Natural killer cell (primary cell): ENCODE measurements at regions not wholly inside any gene's neighbourhood (a gene's known extent, or its start where the extent isn't known, plus 50 kb on each side); places are given as distances from the start of the nearest gene placed in this dataset.

ENCODE experiments used
- ATAC-seq, 3 donors: fragments of 150-1000 bp in 2 of 3; fragments of 200-7000 bp in 1 of 3; cut with Tn5 transposase; 1 replicate in 1 of 3; 2 replicates in 2 of 3; pipeline ENCODE4 v1.10.0; 2021; ENCODE audit warnings: mild to moderate bottlenecking in 2 of 3, moderate library complexity in 2 of 3
- DNase-seq, 2 donors: peaks; one replicate each; pipeline versions ENCODE4 v3.0.0 to v3.0.0-alpha.2; 2013 to 2021; ENCODE audit warnings: mixed read lengths in 1 of 2
- H3K27ac ChIP-seq: one replicate; pipeline ENCODE4 v1.5.1; 2013; ENCODE audit warnings: mild to moderate bottlenecking, low read length
- H3K27me3 ChIP-seq: one replicate; pipeline ENCODE4 v1.6.1; 2013; ENCODE audit warnings: low read length; ENCODE audit not compliant: control insufficient read depth, insufficient read depth
- H3K36me3 ChIP-seq: one replicate; pipeline ENCODE4 v1.6.1; 2013; ENCODE audit warnings: low read length; ENCODE audit not compliant: control insufficient read depth, insufficient read depth
- H3K4me1 ChIP-seq: one replicate; pipeline ENCODE4 v1.6.1; 2013; ENCODE audit warnings: low read length; ENCODE audit not compliant: control insufficient read depth, insufficient read depth
- H3K4me3 ChIP-seq: one replicate; pipeline ENCODE4 v1.5.1; 2013; ENCODE audit warnings: low read length
- H3K9me3 ChIP-seq: one replicate; pipeline ENCODE4 v1.6.1; 2013; ENCODE audit warnings: low read length; ENCODE audit not compliant: control insufficient read depth, insufficient read depth
- H3K27ac Mint-ChIP-seq, 2 donors: one replicate each; pipeline ENCODE4 v1.8.0; 2022; ENCODE audit warnings: mild to moderate bottlenecking in 2 of 2, mixed read lengths in 2 of 2, moderate library complexity in 1 of 2
- H3K27me3 Mint-ChIP-seq, 2 donors: one replicate each; pipeline ENCODE4 v1.8.0; 2022; ENCODE audit warnings: low read depth in 2 of 2, mixed read lengths in 2 of 2
- H3K36me3 Mint-ChIP-seq: one replicate; pipeline ENCODE4 v1.8.0; 2022; ENCODE audit warnings: mixed read lengths
- H3K4me1 Mint-ChIP-seq, 2 donors: one replicate each; pipeline ENCODE4 v1.8.0; 2022; ENCODE audit warnings: mixed read lengths in 2 of 2
- H3K4me3 Mint-ChIP-seq: one replicate; pipeline ENCODE4 v1.8.0; 2022; ENCODE audit warnings: mild to moderate bottlenecking, moderate library complexity, mixed read lengths
- H3K9me3 Mint-ChIP-seq, 2 donors: one replicate each; pipeline ENCODE4 v1.8.0; 2022; ENCODE audit warnings: mixed read lengths in 2 of 2
- CTCF ChIP-seq: fragments of 200-600 bp; IDR thresholded peaks from one replicate; pipeline ENCODE4 v1.8.0; 2022; ENCODE audit warnings: antibody characterized with exemption
- WGBS: methylation state at CpG from one replicate; pipeline ENCODE4 v1.1.7; 2013; ENCODE audit warnings: missing lambda C conversion rate; ENCODE audit not compliant: insufficient coverage; 5-methylcytosine and 5-hydroxymethylcytosine counted together
- intact Hi-C: fragments of 100-400 bp; cut with micrococcal nuclease; formaldehyde crosslinking; loops from one replicate; pipeline ENCODE4 v1.14.2; 2022

GRCh38 chr10:105973360-105973759 is 1191.1 kb downstream of the SORCS1 start:
- no peaks in the 10 kb centered on the region for H3K27me3 ChIP-seq
- WGBS, result 47% methylated on average over 4 of the region's 4 CpGs
- no peak for TF ChIP-seq CTCF
- H3K4me3 ChIP-seq, result no peak overlapping the region
- no peak overlapping the region for H3K4me3 Mint-ChIP-seq
- intact Hi-C loops, result no loop called here
- H3K27ac ChIP-seq, result no peak overlapping the region
- H3K36me3 ChIP-seq, result no peaks in the 10 kb centered on the region
- H3K4me1 Mint-ChIP-seq, result no peaks in the 10 kb centered on the region
- no peaks in the 10 kb centered on the region for H3K4me1 ChIP-seq
- H3K36me3 Mint-ChIP-seq, result no peaks in the 10 kb centered on the region
- peaks cover 3 to 5% of the 10 kb centered on the region in 2 donors for H3K9me3 Mint-ChIP-seq
- H3K27ac Mint-ChIP-seq, result no peak overlapping the region
- H3K27me3 Mint-ChIP-seq, result no peaks in the 10 kb centered on the region
- ATAC-seq (no peak), DNase-seq (no peak)
- no peaks in the 10 kb centered on the region for H3K9me3 ChIP-seq

GRCh38 chr10:105971460-105971859 is 1193.0 kb downstream of the SORCS1 start:
- Histone ChIP-seq H3K9me3 (no peaks in the 10 kb centered on the region), H3K4me1 (no peaks in the 10 kb centered on the region), H3K36me3 (no peaks in the 10 kb centered on the region), H3K4me3 (no peak overlapping the region), H3K27ac (no peak overlapping the region), H3K27me3 (no peaks in the 10 kb centered on the region)
- H3K9me3 Mint-ChIP-seq, result peaks cover 4 to 7% of the 10 kb centered on the region in 2 donors
- 71% methylated on average over 2 of the region's 2 CpGs for WGBS
- DNase-seq (no peak), ATAC-seq (no peak)
- no peak overlapping the region for H3K4me3 Mint-ChIP-seq
- no peaks in the 10 kb centered on the region for H3K36me3 Mint-ChIP-seq
- H3K27ac Mint-ChIP-seq, result no peak overlapping the region
- no peak for TF ChIP-seq CTCF
- no peaks in the 10 kb centered on the region for H3K4me1 Mint-ChIP-seq
- no peaks in the 10 kb centered on the region for H3K27me3 Mint-ChIP-seq
- intact Hi-C loops, result no loop called here

- intact Hi-C loops, result no loop called here
- DNase-seq (no peak), ATAC-seq (no peak)
- Histone ChIP-seq H3K9me3 (no peaks in the 10 kb centered on the region), H3K27ac (no peak overlapping the region), H3K27me3 (no peaks in the 10 kb centered on the region), H3K36me3 (no peaks in the 10 kb centered on the region), H3K4me3 (no peak overlapping the region), H3K4me1 (no peaks in the 10 kb centered on the region)
- no peak overlapping the region for H3K4me3 Mint-ChIP-seq
- H3K27me3 Mint-ChIP-seq, result no peaks in the 10 kb centered on the region
- 21% methylated on average over 10 of the region's 12 CpGs for WGBS
- no peaks in the 10 kb centered on the region for H3K36me3 Mint-ChIP-seq
- no peak overlapping the region for H3K27ac Mint-ChIP-seq
- TF ChIP-seq CTCF, result no peak
- H3K9me3 Mint-ChIP-seq, result peaks cover 6 to 7% of the 10 kb centered on the region in 2 donors
- H3K4me1 Mint-ChIP-seq, result no peaks in the 10 kb centered on the region
These were observed 1194.6 kb downstream of the SORCS1 start for GRCh38 chr10:105969884-105970377.

GRCh38 chr10:105968666-105969065 is 1195.8 kb downstream of the SORCS1 start:
- no peaks in the 10 kb centered on the region for H3K27me3 ChIP-seq
- TF ChIP-seq CTCF, result no peak
- H3K36me3 ChIP-seq, result no peaks in the 10 kb centered on the region
- DNase-seq, result no peak
- H3K4me3 ChIP-seq, result no peak overlapping the region
- WGBS, result 93% methylated on average over 2 of the region's 3 CpGs
- Mint-ChIP-seq H3K27ac (no peak overlapping the region), H3K36me3 (no peaks in the 10 kb centered on the region), H3K27me3 (no peaks in the 10 kb centered on the region), H3K4me3 (no peak overlapping the region), H3K4me1 (no peaks in the 10 kb centered on the region), H3K9me3 (peaks cover 6 to 7% of the 10 kb centered on the region in 2 donors)
- intact Hi-C loops, result no loop called here
- ATAC-seq, result no peak
- H3K27ac ChIP-seq, result no peak overlapping the region
- H3K4me1 ChIP-seq, result no peaks in the 10 kb centered on the region
- no peaks in the 10 kb centered on the region for H3K9me3 ChIP-seq
